ENCODE measurements at regions not wholly inside any gene's neighbourhood (a gene's known extent, or its start where the extent isn't known, plus 50 kb on each side); places are given as distances from the start of the nearest gene placed in this dataset.
"Not testable (repeated sequence)": the region's sequence is repeated elsewhere in the genome, so short reads cannot be mapped to it uniquely, and the experiment has no call there.

DNA sequence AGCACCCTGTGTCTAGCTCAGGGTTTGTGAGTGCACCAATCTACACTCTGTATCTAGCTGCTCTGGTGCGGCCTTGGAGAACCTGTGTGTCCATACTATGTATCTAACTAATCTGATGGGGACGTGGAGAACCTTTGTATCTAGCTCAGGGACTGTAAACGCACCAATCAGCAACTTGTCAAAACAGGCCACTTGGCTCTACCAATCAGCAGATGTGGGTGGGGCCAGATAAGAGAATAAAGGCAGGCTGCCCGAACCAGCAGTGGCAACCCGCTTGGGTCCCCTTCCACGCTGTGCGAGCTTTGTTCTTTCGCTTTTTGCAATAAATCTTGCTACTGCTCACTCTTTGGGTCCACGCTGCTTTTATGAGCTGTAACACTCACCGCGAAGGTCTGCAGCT is 426.5 kb downstream of the NAF1 start:
- TF ChIP-seq ZNF274 (IDR thresholded peaks at IDR 0.05; ENCODE audit: low read depth, low read length); YY1 (IDR thresholded peaks at IDR 0.05; ENCODE audit: insufficient read depth, insufficient read length): not testable (repeated sequence)

Data from NT2/D1 (cell line).